ENCODE measurements at regions not wholly inside any gene's neighbourhood (a gene's known extent, or its start where the extent isn't known, plus 50 kb on each side); places are given as distances from the start of the nearest gene placed in this dataset.

- intact Hi-C loops (cut with micrococcal nuclease) = no loop called here
- Histone ChIP-seq H2AFZ (ENCODE audit: low read depth, low read length, poor library complexity, severe bottlenecking) (no peak overlapping the region), H3K27ac (ENCODE audit: low read depth, low read length) (no peak overlapping the region), H3K9ac (ENCODE audit: low read length) (no peak overlapping the region), H3K9me2 (ENCODE audit: insufficient read depth) (no peaks in the 10 kb centered on the region), H3K27me3 (ENCODE audit: insufficient read depth, low read length) (no peaks in the 10 kb centered on the region), H3K4me1 (ENCODE audit: control insufficient read depth in 1 of 2, insufficient read depth in 2 of 2, low read length in 2 of 2) (no peaks in the 10 kb centered on the region), H3K4me2 (ENCODE audit: low read length) (no peak overlapping the region), H3K79me2 (ENCODE audit: insufficient read depth, low read length) (no peaks in the 10 kb centered on the region), H4K20me1 (ENCODE audit: insufficient read depth) (no peaks in the 10 kb centered on the region), H3K36me3 (ENCODE audit: control insufficient read depth in 1 of 2, insufficient read depth in 2 of 2, low read length in 2 of 2) (no peaks in the 10 kb centered on the region), H3K4me3 (replicated peaks in 1 of 2; ENCODE audit: low read depth in 1 of 2, low read length in 2 of 2) (no peak overlapping the region), H3K9me3 (ENCODE audit: control insufficient read depth in 1 of 2, insufficient read depth in 1 of 2, low read depth in 1 of 2, low read length in 2 of 2) (no peaks in the 10 kb centered on the region)
- POLR2A ChIA-PET = no interaction called here
- BruUV-seq (replicated peaks) = no TSS peak
- ATAC-seq = no peak
- RAD21 ChIA-PET (ENCODE audit: low non-redundant PET in 1 of 2, low total read pairs in 2 of 2, uncharacterized antibody in 2 of 2, unreplicated experiment in 2 of 2) = no interaction called here
- CTCF ChIA-PET = no interaction called here
- no peak for DNase-seq (ENCODE audit: low read depth, low spot score)
- TF ChIP-seq EZH2phosphoT487 (IDR thresholded peaks at IDR 0.05; ENCODE audit: borderline replicate concordance) (no peak), SP1 (IDR thresholded peaks at IDR 0.05; ENCODE audit: low read depth) (no peak), EZH2 (IDR thresholded peaks at IDR 0.05) (no peak), ZNF274 (IDR thresholded peaks at IDR 0.05; ENCODE audit: low read depth, low read length) (no peak), YY1 (IDR thresholded peaks at IDR 0.05; ENCODE audit: extremely low read depth, insufficient replicate concordance, low read depth, low read length) (no peak), EGR1 (IDR thresholded peaks at IDR 0.05; ENCODE audit: low read depth) (no peak)
- TF ChIP-seq, protein P1, sequence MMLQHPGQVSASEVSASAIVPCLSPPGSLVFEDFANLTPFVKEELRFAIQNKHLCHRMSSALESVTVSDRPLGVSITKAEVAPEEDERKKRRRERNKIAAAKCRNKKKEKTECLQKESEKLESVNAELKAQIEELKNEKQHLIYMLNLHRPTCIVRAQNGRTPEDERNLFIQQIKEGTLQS (IDR thresholded peaks at IDR 0.05) = no peak
These were observed 81.6 kb upstream of the ZNF521 start for GRCh38 chr18:25433590-25433989.

- H3K4me1 ChIP-seq (ENCODE audit: control insufficient read depth in 1 of 2, insufficient read depth in 2 of 2, low read length in 2 of 2) = no peaks in the 10 kb centered on the region
- POLR2A ChIA-PET = no interaction called here
- no peak overlapping the region for H2AFZ ChIP-seq (ENCODE audit: low read depth, low read length, poor library complexity, severe bottlenecking)
- TF ChIP-seq FOSL1 (IDR thresholded peaks at IDR 0.05; ENCODE audit: low read depth) (no peak), ZBTB33 (IDR thresholded peaks at IDR 0.05; ENCODE audit: extremely low read depth, insufficient replicate concordance, low read length) (no peak), POLR2AphosphoS5 (IDR thresholded peaks at IDR 0.05; ENCODE audit: low read depth, low read length) (no peak), EGR1 (IDR thresholded peaks at IDR 0.05; ENCODE audit: low read depth) (no peak), RAD21 (IDR thresholded peaks at IDR 0.05; ENCODE audit: low read depth) (no peak), EZH2phosphoT487 (IDR thresholded peaks at IDR 0.05; ENCODE audit: borderline replicate concordance) (no peak), SP1 (IDR thresholded peaks at IDR 0.05; ENCODE audit: low read depth) (no peak), SRF (IDR thresholded peaks at IDR 0.05; ENCODE audit: low read depth) (no peak), CBX3 (IDR thresholded peaks at IDR 0.05; ENCODE audit: low read depth) (no peak), ZNF274 (IDR thresholded peaks at IDR 0.05; ENCODE audit: low read depth, low read length) (no peak), ELF1 (IDR thresholded peaks at IDR 0.05; ENCODE audit: borderline replicate concordance, low read depth) (no peak), JUND (IDR thresholded peaks at IDR 0.05) (no peak)
- TF ChIP-seq, protein P1 (IDR thresholded peaks at IDR 0.05) = no peak
- TF ChIP-seq, protein P2, sequence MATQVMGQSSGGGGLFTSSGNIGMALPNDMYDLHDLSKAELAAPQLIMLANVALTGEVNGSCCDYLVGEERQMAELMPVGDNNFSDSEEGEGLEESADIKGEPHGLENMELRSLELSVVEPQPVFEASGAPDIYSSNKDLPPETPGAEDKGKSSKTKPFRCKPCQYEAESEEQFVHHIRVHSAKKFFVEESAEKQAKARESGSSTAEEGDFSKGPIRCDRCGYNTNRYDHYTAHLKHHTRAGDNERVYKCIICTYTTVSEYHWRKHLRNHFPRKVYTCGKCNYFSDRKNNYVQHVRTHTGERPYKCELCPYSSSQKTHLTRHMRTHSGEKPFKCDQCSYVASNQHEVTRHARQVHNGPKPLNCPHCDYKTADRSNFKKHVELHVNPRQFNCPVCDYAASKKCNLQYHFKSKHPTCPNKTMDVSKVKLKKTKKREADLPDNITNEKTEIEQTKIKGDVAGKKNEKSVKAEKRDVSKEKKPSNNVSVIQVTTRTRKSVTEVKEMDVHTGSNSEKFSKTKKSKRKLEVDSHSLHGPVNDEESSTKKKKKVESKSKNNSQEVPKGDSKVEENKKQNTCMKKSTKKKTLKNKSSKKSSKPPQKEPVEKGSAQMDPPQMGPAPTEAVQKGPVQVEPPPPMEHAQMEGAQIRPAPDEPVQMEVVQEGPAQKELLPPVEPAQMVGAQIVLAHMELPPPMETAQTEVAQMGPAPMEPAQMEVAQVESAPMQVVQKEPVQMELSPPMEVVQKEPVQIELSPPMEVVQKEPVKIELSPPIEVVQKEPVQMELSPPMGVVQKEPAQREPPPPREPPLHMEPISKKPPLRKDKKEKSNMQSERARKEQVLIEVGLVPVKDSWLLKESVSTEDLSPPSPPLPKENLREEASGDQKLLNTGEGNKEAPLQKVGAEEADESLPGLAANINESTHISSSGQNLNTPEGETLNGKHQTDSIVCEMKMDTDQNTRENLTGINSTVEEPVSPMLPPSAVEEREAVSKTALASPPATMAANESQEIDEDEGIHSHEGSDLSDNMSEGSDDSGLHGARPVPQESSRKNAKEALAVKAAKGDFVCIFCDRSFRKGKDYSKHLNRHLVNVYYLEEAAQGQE (IDR thresholded peaks at IDR 0.05; ENCODE audit: low read depth) = no peak
These were observed 73.1 kb upstream of the ZNF521 start for GRCh38 chr18:25425024-25425423.

More at GRCh38 chr18:25425024-25425423, 73.1 kb upstream of the ZNF521 start:
- RAD21 ChIA-PET (ENCODE audit: low non-redundant PET in 1 of 2, low total read pairs in 2 of 2, uncharacterized antibody in 2 of 2, unreplicated experiment in 2 of 2) = no interaction called here
- no peaks in the 10 kb centered on the region for H3K79me2 ChIP-seq (ENCODE audit: insufficient read depth, low read length)
- DNase-seq (ENCODE audit: low read depth, low spot score) (no peak), ATAC-seq (no peak)
- no peak overlapping the region for H3K4me3 ChIP-seq (replicated peaks in 1 of 2; ENCODE audit: low read depth in 1 of 2, low read length in 2 of 2)
- CTCF ChIA-PET = no interaction called here
- BruUV-seq (replicated peaks) = no TSS peak
- H3K27ac ChIP-seq (ENCODE audit: low read depth, low read length) = no peak overlapping the region
- H4K20me1 ChIP-seq (ENCODE audit: insufficient read depth) = no peaks in the 10 kb centered on the region
- no peak overlapping the region for H3K9ac ChIP-seq (ENCODE audit: low read length)
- peaks cover 0 to 3% of the 10 kb centered on the region in 2 experiments; a peak in 1 of 4 replicates for H3K9me3 ChIP-seq (ENCODE audit: control insufficient read depth in 1 of 2, insufficient read depth in 1 of 2, low read depth in 1 of 2, low read length in 2 of 2)
- H3K4me2 ChIP-seq (ENCODE audit: low read length) = no peak overlapping the region
- no peaks in the 10 kb centered on the region for H3K9me2 ChIP-seq (ENCODE audit: insufficient read depth)
- intact Hi-C loops (cut with micrococcal nuclease) = loop anchor here (10.0 kb wide), 1 partner anchor 190 kb away; no protein-coding TSS in a partner anchor
- H3K36me3 ChIP-seq (ENCODE audit: control insufficient read depth in 1 of 2, insufficient read depth in 2 of 2, low read length in 2 of 2) = no peaks in the 10 kb centered on the region
- no peaks in the 10 kb centered on the region for H3K27me3 ChIP-seq (ENCODE audit: insufficient read depth, low read length)

Measured in HCT116 (cell line).